Posterior vena cava (tissue), 2 donors: ENCODE measurements at regions not wholly inside any gene's neighbourhood (a gene's known extent, or its start where the extent isn't known, plus 50 kb on each side); places are given as distances from the start of the nearest gene placed in this dataset.

Experiments
- DNase-seq: peaks from one replicate; pipeline ENCODE4 v3.0.0-alpha.2; 2020; ENCODE audit warnings: low spot score
- intact Hi-C, 2 donors: fragments of 100-400 bp; cut with DNase I; formaldehyde crosslinking; loops; one replicate each; pipeline versions ENCODE4 v1.14.1 to v1.14.2; 2022 to 2023
- donor health status: DM: yes; HTN: yes; CAD: no.
- donor health status: DM: yes; HTN: yes; CAD: no.

- DNase-seq, result no peak
- intact Hi-C loops, result no loop called here
Observed at GRCh38 chr13:53775807-53776206, 747.2 kb downstream of the OLFM4 start.

DNA sequence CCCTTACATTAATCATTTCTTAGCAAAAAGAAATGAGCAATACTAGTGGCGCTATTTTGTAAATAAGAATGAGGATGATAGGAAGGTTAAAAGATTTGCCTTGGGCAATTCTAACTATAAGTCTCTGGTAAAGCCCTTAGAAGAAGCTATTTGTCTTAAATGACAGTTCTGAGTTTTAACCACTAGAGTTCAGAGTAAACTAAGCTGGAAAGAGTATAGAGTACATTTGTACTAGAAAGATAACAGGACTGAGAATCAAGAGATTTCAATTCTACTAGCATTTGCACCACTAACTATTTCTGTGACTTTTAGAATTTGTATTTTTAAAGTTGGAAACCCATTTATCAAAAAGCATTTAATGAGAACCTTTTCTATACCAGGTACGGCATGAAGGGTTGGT, 750.3 kb downstream of the OLFM4 start:
- no peak for DNase-seq
- intact Hi-C loops, result no loop called here

DNA sequence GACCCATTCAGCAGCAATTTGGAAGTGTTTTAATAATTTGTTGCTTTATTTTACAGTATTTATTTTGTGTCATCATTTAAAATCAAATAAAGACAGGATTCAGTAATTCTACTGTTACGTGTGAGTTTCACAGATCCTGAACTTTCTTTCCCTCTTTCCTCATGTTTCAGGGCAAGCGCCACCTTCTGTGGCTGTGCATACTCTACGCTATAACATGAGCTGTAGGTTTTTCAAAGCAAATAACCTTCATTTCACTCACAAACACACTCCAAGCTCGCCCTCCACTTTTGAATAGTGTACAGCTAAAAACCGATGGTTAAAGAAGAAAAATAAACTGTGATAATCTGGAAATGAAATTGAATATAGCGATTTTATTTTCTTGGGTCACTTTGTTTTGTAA, 753.3 kb downstream of the OLFM4 start:
- DNase-seq, result no peak
- intact Hi-C loops, result no loop called here

DNA sequence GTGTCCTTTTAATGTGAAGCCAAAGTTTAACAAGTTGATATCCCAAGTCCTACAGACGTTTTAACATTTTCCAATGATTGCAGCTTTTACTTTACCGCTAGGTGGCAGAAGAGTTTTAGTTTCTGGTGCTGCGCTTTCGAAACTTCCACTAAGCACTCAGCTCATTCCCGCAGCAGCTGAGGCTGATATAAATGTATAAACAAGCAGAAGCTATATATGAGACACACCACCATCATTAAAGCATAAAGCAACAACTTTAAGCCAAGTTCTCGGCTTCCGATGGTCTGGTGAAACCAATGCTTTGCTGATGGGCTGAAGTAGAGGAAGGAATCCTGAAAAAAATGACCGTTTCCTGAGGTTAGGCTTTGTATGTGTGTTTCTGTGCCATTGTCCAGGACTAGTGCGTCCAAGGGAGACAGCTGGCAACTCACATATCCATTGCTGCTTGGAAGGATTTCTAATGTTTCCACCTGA, 753.9 kb downstream of the OLFM4 start:
- DNase-seq, result no peak
- intact Hi-C loops, result no loop called here

GRCh38 chr13:53783471-53783870, 754.9 kb downstream of the OLFM4 start:
- intact Hi-C loops, result no loop called here
- peak; percentile 71 for DNase-seq

DNA sequence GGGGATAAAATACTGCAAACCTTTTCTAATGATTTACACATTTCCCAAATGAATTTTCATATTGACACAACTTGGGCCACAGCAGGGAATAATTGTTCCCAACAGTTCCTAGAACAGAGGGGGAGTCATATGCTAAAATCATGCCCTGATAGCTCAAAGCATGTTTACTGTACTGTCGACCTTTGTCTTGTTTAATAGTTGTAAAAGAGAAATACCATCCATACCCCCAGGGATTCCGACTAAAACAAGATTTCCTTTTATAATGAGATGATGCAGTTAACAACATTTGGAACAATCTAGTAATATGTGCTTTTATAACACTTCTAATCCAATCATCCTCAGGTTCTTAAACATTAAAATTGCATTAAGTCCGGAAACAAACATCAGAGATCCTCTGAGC, 759.7 kb downstream of the OLFM4 start:
- intact Hi-C loops, result no loop called here
- no peak for DNase-seq

GRCh38 chr13:53800011-53800410, 771.4 kb downstream of the OLFM4 start:
- intact Hi-C loops, result no loop called here
- no peak for DNase-seq

DNA sequence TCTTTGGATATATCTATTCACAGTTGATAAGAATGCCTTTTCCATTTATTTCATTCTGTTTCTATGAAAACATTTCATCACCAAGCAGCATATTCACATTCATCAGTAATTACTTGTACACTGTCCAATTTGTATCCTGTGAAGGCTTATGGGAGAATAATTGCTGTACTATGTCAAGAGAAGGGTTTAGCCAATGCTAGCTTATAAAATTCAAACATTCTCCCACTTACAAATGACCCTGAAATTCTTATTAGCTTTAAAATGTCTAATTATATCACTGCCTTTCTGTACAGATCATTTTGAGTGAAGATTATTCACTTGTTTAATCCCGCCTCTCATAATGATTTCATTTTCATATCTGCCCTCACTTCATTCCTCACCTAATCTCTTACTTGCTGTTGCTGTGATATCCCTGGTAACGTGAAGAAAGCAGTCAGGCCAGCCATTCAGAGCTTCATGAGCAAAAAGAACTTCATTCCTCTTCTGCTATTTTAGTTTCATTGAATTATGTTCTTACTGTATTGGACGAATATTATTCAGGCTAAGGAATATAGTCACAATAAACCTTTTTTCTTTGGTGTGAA, 778.7 kb downstream of the OLFM4 start:
- intact Hi-C loops, result no loop called here

DNA sequence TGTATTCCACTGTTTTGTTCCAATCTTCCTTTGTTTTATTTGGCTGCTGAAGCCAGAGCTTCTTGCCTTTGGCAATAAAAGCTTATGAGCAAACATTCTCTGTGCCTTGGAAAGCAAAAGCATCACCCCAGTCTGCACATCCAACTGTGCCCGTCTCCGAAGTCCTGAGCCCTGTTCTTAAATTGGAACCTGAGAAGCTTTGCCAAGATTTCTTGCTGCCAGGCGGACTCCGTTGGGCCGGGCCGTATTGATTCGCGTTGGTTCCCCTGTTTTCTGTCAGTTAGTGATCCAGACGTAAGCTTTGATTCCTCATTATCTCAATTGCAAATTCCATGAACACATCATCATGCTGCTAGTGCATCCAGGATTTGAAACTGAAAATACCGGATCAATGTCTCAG, 793.0 kb downstream of the OLFM4 start:
- intact Hi-C loops, result no loop called here
- no peak for DNase-seq

More for the DNA sequence above, 778.7 kb downstream of the OLFM4 start:
- no peak for DNase-seq

- intact Hi-C loops, result no loop called here
- DNase-seq, result no peak
Observed at GRCh38 chr13:53822136-53822535, 793.5 kb downstream of the OLFM4 start.

GRCh38 chr13:53839461-53839860, 810.8 kb downstream of the OLFM4 start:
- DNase-seq, result no peak
- intact Hi-C loops, result no loop called here

- no peak for DNase-seq
- intact Hi-C loops, result no loop called here
Observed at GRCh38 chr13:53844473-53845146, 816.0 kb downstream of the OLFM4 start.

DNA sequence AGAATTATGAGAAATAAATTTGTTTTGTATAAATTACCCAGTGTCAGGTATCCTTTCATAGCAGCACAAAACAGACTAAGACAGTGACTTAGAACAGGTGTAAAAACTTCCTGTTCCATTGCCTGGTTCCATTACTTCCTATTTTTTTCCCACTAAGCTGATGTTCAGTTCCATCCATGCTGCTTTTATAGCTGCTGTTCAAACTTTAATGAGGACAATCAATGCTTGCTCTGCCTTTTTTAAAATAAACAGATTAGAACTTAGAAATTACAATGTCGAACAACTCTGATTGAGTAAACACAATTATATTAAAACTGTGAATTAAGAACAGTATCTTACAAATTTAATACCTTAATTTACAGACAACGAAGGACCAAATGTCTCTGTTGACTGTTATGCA, 818.9 kb downstream of the OLFM4 start:
- no peak for DNase-seq
- intact Hi-C loops, result no loop called here

DNA sequence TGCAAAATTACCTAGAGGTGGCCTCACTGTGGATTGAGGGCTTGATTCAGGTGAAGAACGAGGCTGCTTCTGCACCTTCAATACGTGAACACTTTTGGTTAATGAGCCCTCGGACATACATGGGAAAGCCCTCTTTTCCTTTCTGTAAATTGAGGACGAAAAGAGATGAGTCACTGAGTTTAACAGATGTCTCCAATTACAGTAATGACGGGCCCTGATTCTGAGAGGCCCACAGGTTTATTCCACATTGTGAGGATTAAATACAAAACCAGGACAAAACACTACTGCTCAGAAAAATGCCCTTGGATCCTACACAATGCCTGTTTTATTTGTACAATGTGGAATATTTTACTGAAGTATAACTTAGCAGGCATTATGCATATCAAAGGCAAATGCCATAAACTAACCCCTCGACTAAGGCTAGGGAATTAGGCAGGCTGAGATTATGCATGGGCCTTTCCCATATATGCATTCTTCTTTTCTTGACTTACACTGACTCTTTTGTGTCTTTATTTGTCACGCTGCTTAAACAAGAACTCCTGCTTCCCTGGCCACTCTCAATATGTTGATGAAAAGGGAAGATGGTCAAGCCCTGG, 819.9 kb downstream of the OLFM4 start:
- intact Hi-C loops, result no loop called here
- DNase-seq, result no peak

GRCh38 chr13:53854321-53854720, 825.7 kb downstream of the OLFM4 start:
- intact Hi-C loops, result no loop called here
- DNase-seq, result no peak

- no peak for DNase-seq
- intact Hi-C loops, result no loop called here
Observed at GRCh38 chr13:53856573-53857195, 828.1 kb downstream of the OLFM4 start.

DNA sequence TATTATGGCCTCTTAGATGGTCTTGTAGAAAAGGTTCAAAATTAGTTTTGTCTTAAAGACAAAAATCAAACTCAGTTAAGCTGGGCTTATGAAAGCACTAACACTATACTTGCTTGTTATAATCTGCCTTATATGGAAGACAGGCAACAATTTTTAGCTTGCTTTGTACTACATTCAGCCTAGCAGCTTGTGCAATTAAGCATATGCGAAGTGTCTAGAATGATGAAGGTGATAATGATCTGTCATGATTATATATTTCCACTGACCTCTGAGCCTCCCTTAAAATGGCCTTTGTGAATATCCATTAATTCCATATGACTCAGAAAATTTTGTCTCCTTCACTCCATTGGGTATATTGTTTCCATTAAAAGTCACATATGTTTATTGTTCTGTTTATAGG, 834.9 kb downstream of the OLFM4 start:
- intact Hi-C loops, result no loop called here
- no peak for DNase-seq

GRCh38 chr13:53873558-53873957, 844.9 kb downstream of the OLFM4 start:
- intact Hi-C loops, result no loop called here
- no peak for DNase-seq

GRCh38 chr13:53878861-53879260, 850.2 kb downstream of the OLFM4 start:
- intact Hi-C loops, result no loop called here
- no peak for DNase-seq

DNA sequence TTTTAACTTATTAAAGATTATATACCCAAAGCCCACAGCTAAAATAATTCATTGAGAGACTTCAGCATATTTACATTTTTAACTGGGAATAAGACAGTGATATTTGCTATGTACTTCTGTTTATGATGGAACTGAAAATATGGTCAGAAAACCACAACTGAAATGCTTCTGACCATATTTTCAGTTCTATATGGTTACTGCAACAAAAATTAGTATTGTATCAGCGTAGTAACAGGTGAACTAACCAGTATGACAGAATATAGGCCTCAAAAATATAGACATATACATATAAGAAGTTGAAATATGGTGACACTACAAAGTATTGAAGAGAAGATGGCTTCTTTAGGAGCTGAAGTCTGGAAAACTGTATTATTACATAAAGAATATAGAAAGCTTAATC, 857.4 kb downstream of the OLFM4 start:
- DNase-seq, result no peak
- intact Hi-C loops, result no loop called here

DNA sequence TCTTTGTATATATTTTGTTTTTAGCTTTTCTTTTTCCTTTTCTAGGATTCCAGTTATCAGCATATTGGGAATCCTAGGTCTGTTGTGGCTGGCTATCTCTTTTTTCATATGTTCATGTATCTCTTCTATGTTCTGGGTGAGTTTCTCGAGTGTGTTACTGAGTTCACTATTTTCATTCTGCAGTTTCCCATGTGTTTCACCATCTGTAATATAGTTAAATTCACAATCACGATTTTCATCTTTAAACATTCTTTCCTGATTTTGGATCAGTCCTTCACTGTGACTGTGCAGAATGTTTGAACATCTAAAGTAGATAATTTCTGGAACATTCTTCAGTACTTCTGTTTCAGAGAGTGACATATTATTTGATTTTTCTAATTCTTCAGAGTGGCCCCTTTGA, 862.1 kb downstream of the OLFM4 start:
- no peak for DNase-seq
- intact Hi-C loops, result no loop called here
